Calu3 (cell line): ENCODE measurements at regions not wholly inside any gene's neighbourhood (a gene's known extent, or its start where the extent isn't known, plus 50 kb on each side); places are given as distances from the start of the nearest gene placed in this dataset.
"Not testable (repeated sequence)": the region's sequence is repeated elsewhere in the genome, so short reads cannot be mapped to it uniquely, and the experiment has no call there.

ENCODE experiments used
- BruUV-seq: library from RNA; stranded (reverse); fragments of 400-500 nt; replicated peaks from 2 replicates; lab custom pipeline; 2021; lab: Mats Ljungman, UMichigan
- CTCF ChIA-PET: fragments of 300-600 bp; sonication (Branson Sonifier 250); formaldehyde crosslinking; loops from one replicate; lab custom pipeline; 2022; ENCODE audit warnings: antibody characterized with exemption; lab: Charles Lee
- DNase-seq: peaks from one replicate; pipeline ENCODE4 v3.0.0; 2022
- H3K27ac Mint-ChIP-seq: one replicate; pipeline ENCODE4 v1.8.0; 2022; ENCODE audit warnings: mixed read lengths; ENCODE audit not compliant: unreplicated experiment
- H3K27me3 Mint-ChIP-seq: one replicate; pipeline ENCODE4 v1.8.0; 2022; ENCODE audit warnings: mixed read lengths; ENCODE audit not compliant: unreplicated experiment
- H3K36me3 Mint-ChIP-seq: one replicate; pipeline ENCODE4 v1.8.0; 2022; ENCODE audit warnings: mild to moderate bottlenecking, moderate library complexity, mixed read lengths; ENCODE audit not compliant: insufficient read depth, unreplicated experiment
- H3K4me1 Mint-ChIP-seq: one replicate; pipeline ENCODE4 v1.8.0; 2022; ENCODE audit warnings: mild to moderate bottlenecking, low read depth, mixed read lengths; ENCODE audit not compliant: unreplicated experiment
- H3K4me3 Mint-ChIP-seq: one replicate; pipeline ENCODE4 v1.8.0; 2022; ENCODE audit warnings: mild to moderate bottlenecking, low read depth, moderate library complexity, mixed read lengths; ENCODE audit not compliant: unreplicated experiment
- H3K9me3 Mint-ChIP-seq: one replicate; pipeline ENCODE4 v1.8.0; 2022; ENCODE audit warnings: low read depth, mixed read lengths; ENCODE audit not compliant: unreplicated experiment
- CTCF ChIP-seq: fragments of 200-600 bp; IDR thresholded peaks from one replicate; pipeline ENCODE4 v1.8.0; 2022; ENCODE audit warnings: antibody characterized with exemption; ENCODE audit not compliant: unreplicated experiment
- intact Hi-C: fragments of 100-400 bp; cut with micrococcal nuclease; formaldehyde crosslinking; loops from one replicate; pipeline ENCODE4 v1.10.0; 2022; ENCODE audit not compliant: unreplicated experiment

DNA sequence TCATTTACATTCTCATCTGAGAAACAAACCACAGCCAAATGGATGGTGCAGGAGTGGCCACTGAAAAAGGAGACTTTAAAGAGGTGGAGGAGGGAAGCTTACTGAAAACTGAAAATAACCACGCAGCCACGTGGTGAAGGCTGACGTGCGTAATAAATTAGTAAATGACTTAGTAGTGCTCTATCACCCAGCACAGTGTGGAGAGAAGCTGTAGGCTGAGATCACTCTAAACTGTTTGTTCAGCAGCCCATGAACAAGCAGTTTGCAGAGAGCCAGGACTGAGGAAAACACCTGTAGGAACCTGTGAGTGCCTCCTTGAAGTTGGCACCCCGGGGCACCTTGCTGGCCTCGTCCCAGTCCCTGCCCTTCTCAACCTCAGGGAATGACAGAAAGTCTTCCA, 193.0 kb downstream of the TXNL1 start:
- intact Hi-C loops: loop anchor here (10.0 kb wide), 1 partner anchor 61 kb away; no protein-coding TSS in a partner anchor
- Mint-ChIP-seq H3K36me3 (no peaks in the 10 kb centered on the region), H3K27me3 (peaks cover 60% of the 10 kb centered on the region), H3K27ac (no peak overlapping the region), H3K9me3 (no peaks in the 10 kb centered on the region), H3K4me3 (no peak overlapping the region), H3K4me1 (peaks cover 6% of the 10 kb centered on the region)
- no TSS peak for BruUV-seq
- TF ChIP-seq CTCF: no peak
- no peak for DNase-seq
- CTCF ChIA-PET: no interaction called here

- peaks cover 6% of the 10 kb centered on the region for H3K4me1 Mint-ChIP-seq
- TF ChIP-seq CTCF: no peak
- no peak overlapping the region for H3K4me3 Mint-ChIP-seq
- H3K9me3 Mint-ChIP-seq: no peaks in the 10 kb centered on the region
- H3K27ac Mint-ChIP-seq: no peak overlapping the region
- BruUV-seq: no TSS peak
- H3K27me3 Mint-ChIP-seq: peaks cover 71% of the 10 kb centered on the region
- CTCF ChIA-PET: no interaction called here
- H3K36me3 Mint-ChIP-seq: no peaks in the 10 kb centered on the region
- intact Hi-C loops: loop anchor here (10.0 kb wide), 1 partner anchor 59 kb away; no protein-coding TSS in a partner anchor
- no peak for DNase-seq
Measured at GRCh38 chr18:56444201-56444600, 194.2 kb downstream of the TXNL1 start.

- Mint-ChIP-seq H3K4me1 (peaks cover 6% of the 10 kb centered on the region), H3K36me3 (no peaks in the 10 kb centered on the region), H3K27ac (no peak overlapping the region), H3K9me3 (no peaks in the 10 kb centered on the region), H3K27me3 (peaks cover 71% of the 10 kb centered on the region), H3K4me3 (no peak overlapping the region)
- DNase-seq: no peak
- no peak for TF ChIP-seq CTCF
- intact Hi-C loops: loop anchor here (10.0 kb wide), 1 partner anchor 59 kb away; no protein-coding TSS in a partner anchor
- BruUV-seq: no TSS peak
- CTCF ChIA-PET: no interaction called here
Measured at GRCh38 chr18:56443166-56443907, 195.1 kb downstream of the TXNL1 start.

DNA sequence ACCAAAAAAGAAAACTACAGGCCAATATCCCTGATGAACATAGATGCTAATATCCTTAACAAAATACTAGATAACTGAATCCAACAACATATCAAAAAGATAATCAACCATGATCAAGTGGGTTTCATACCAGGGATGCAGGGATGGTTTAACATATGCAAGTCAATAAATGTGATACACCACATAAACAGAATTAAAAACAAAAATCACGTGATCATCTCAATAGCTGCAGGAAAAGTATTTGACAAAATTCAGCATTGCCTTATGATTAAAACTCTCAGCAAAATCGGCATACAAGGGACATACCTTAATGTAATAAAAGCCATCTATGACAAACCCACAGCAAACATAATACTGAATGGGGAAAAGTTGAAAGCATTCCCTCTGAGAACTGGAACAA, 199.9 kb downstream of the TXNL1 start:
- H3K9me3 Mint-ChIP-seq, H3K36me3 Mint-ChIP-seq, H3K27ac Mint-ChIP-seq, intact Hi-C loops, DNase-seq, H3K4me3 Mint-ChIP-seq, BruUV-seq, H3K4me1 Mint-ChIP-seq, CTCF ChIA-PET: not testable (repeated sequence)
- H3K27me3 Mint-ChIP-seq: peaks cover 28% of the 10 kb centered on the region

DNA sequence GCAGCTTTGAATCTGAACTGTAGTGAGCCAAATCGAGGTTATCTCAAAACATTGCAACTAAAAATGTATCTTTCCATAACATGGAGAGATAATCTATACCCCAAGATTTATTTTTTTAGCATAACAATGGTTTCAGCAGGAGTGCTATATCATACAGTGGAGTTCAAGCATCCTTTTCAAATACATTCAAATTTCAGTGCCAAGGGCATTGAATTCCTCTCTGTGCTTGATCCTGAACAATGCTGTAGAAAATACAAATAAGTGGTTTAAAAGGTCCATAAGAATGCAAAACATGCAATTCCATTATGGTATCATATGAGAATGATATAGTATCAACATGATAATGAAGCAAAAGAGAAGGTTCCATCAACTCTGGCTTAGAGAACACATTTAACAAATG, 201.7 kb downstream of the TXNL1 start:
- TF ChIP-seq CTCF: no peak
- BruUV-seq: no TSS peak
- no peaks in the 10 kb centered on the region for H3K9me3 Mint-ChIP-seq
- no peak overlapping the region for H3K27ac Mint-ChIP-seq
- CTCF ChIA-PET: no interaction called here
- H3K4me3 Mint-ChIP-seq: no peak overlapping the region
- H3K36me3 Mint-ChIP-seq: no peaks in the 10 kb centered on the region
- no peak for DNase-seq
- H3K27me3 Mint-ChIP-seq: peaks cover 28% of the 10 kb centered on the region
- peaks cover 10% of the 10 kb centered on the region for H3K4me1 Mint-ChIP-seq
- intact Hi-C loops: no loop called here
